ENCODE measurements at regions not wholly inside any gene's neighbourhood (a gene's known extent, or its start where the extent isn't known, plus 50 kb on each side); places are given as distances from the start of the nearest gene placed in this dataset.

DNA sequence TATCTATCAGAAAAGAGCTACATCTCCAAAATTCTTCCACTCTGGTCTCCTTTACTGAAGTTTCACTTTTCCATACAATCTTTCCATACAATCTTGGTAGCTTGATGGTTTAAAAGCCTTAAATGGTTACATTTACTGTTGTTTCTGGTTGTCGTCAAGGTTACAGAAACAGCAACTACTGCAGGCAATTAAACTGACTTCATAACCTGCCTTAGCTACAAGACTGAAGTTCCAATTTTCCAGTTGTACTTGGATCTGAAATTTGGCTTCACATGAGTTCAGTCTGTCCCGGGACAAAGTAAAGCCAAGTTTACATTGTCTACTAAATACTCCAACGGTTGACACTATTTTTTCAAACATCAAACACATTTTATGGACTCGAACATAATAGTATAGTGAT lies 326.4 kb downstream of the ANKRD50 start:
- no peak for TF ChIP-seq POLR2A (IDR thresholded peaks at IDR 0.05)
- TF ChIP-seq, protein P1, sequence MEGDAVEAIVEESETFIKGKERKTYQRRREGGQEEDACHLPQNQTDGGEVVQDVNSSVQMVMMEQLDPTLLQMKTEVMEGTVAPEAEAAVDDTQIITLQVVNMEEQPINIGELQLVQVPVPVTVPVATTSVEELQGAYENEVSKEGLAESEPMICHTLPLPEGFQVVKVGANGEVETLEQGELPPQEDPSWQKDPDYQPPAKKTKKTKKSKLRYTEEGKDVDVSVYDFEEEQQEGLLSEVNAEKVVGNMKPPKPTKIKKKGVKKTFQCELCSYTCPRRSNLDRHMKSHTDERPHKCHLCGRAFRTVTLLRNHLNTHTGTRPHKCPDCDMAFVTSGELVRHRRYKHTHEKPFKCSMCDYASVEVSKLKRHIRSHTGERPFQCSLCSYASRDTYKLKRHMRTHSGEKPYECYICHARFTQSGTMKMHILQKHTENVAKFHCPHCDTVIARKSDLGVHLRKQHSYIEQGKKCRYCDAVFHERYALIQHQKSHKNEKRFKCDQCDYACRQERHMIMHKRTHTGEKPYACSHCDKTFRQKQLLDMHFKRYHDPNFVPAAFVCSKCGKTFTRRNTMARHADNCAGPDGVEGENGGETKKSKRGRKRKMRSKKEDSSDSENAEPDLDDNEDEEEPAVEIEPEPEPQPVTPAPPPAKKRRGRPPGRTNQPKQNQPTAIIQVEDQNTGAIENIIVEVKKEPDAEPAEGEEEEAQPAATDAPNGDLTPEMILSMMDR (IDR thresholded peaks at IDR 0.05) = no peak
